IMR-90 (cell line): ENCODE measurements at regions not wholly inside any gene's neighbourhood (a gene's known extent, or its start where the extent isn't known, plus 50 kb on each side); places are given as distances from the start of the nearest gene placed in this dataset.

Experiments used
- ATAC-seq: fragments of 200-7000 bp; cut with Tn5 transposase; 2 replicates; pipeline ENCODE4 v1.9.1; 2020; ENCODE audit warnings: low read depth, mild to moderate bottlenecking, moderate library complexity
- BruUV-seq: library from RNA; stranded (reverse); fragments of 400-500 nt; replicated peaks from 2 replicates; lab custom pipeline; 2021; lab: Mats Ljungman, UMichigan
- CTCF ChIA-PET: fragments of 300-600 bp; formaldehyde crosslinking; extraction: SDS; loops from one replicate; lab custom pipeline; 2021; ENCODE audit warnings: antibody characterized with exemption; lab: Yijun Ruan, JAX
- POLR2A ChIA-PET: fragments of 300-600 bp; sonication (Branson Sonifier 250); formaldehyde crosslinking; loops from one replicate; lab custom pipeline; 2022; ENCODE audit warnings: antibody characterized with exemption; ENCODE audit not compliant: unreplicated experiment; lab: Charles Lee
- DNase-seq: peaks from one replicate; pipeline ENCODE4 v3.0.0; 2013
- H2AFZ ChIP-seq: replicated peaks from 2 replicates; pipeline ENCODE3; 2013; ENCODE audit warnings: low read length, mild to moderate bottlenecking; ENCODE audit not compliant: poor library complexity
- H2AK5ac ChIP-seq: 2 replicates; pipeline ENCODE4 v1.6.1; 2013; ENCODE audit warnings: low read depth, low read length, inconsistent platforms
- H2AK9ac ChIP-seq: replicated peaks from 2 replicates; pipeline ENCODE3; 2013; ENCODE audit warnings: mild to moderate bottlenecking, low read depth, low read length, moderate library complexity; ENCODE audit not compliant: poor library complexity
- H2BK120ac ChIP-seq: 2 replicates; pipeline ENCODE4 v1.6.1; 2013; ENCODE audit warnings: low read depth, low read length, inconsistent platforms
- H2BK15ac ChIP-seq: 3 replicates; pipeline ENCODE4 v1.6.1; 2013; ENCODE audit warnings: low read depth, low read length, inconsistent platforms
- H2BK20ac ChIP-seq: 2 replicates; pipeline ENCODE4 v1.6.1; 2013; ENCODE audit warnings: low read depth, mild to moderate bottlenecking, inconsistent platforms, low read length, moderate library complexity
- H2BK5ac ChIP-seq: 2 replicates; pipeline ENCODE4 v1.6.1; 2013; ENCODE audit warnings: mild to moderate bottlenecking, low read depth, low read length, inconsistent platforms; ENCODE audit not compliant: poor library complexity, severe bottlenecking
- H3K14ac ChIP-seq: replicated peaks from 2 replicates; pipeline ENCODE4 v1.6.1; 2013; ENCODE audit warnings: low read depth, low read length, inconsistent platforms
- H3K18ac ChIP-seq: 2 replicates; pipeline ENCODE4 v1.6.1; 2013; ENCODE audit warnings: low read depth, low read length, control low read depth
- H3K23ac ChIP-seq: 2 replicates; pipeline ENCODE4 v1.6.1; 2013; ENCODE audit warnings: low read depth, low read length, inconsistent platforms
- H3K27ac ChIP-seq: 2 replicates; pipeline ENCODE4 v1.5.1; 2013; ENCODE audit warnings: mild to moderate bottlenecking, control low read depth, low read length; ENCODE audit not compliant: insufficient read depth
- H3K27me3 ChIP-seq: 2 replicates; pipeline ENCODE4 v1.6.1; 2013; ENCODE audit warnings: low read length; ENCODE audit not compliant: control insufficient read depth, insufficient read depth
- H3K36me3 ChIP-seq: 2 replicates; pipeline ENCODE4 v1.6.1; 2013; ENCODE audit warnings: low read length, mixed read lengths; ENCODE audit not compliant: control insufficient read depth, insufficient read depth
- H3K4ac ChIP-seq: 2 replicates; pipeline ENCODE4 v1.6.1; 2013; ENCODE audit warnings: low read depth, low read length, inconsistent platforms
- H3K4me1 ChIP-seq: 2 replicates; pipeline ENCODE4 v1.6.1; 2013; ENCODE audit warnings: low read length, mixed read lengths; ENCODE audit not compliant: control insufficient read depth, insufficient read depth
- H3K4me2 ChIP-seq: 2 replicates; pipeline ENCODE4 v1.6.1; 2013; ENCODE audit warnings: low read depth, mild to moderate bottlenecking, control low read depth, low read length, moderate library complexity
- H3K4me3 ChIP-seq: 2 replicates; pipeline ENCODE4 v1.5.1; 2013; ENCODE audit warnings: low read depth, mild to moderate bottlenecking, control low read depth, low read length, moderate library complexity; ENCODE audit not compliant: insufficient read depth
- H3K56ac ChIP-seq: 2 replicates; pipeline ENCODE4 v1.6.1; 2013; ENCODE audit warnings: low read length, inconsistent platforms; ENCODE audit not compliant: insufficient read depth; ENCODE audit errors: extremely low read depth
- H3K79me1 ChIP-seq, 2 experiments: 2 replicates each; pipeline ENCODE4 v1.6.1; 2013; ENCODE audit warnings: low read length in 2 of 2, inconsistent platforms in 1 of 2, low read depth in 1 of 2
- H3K9ac ChIP-seq: 2 replicates; pipeline ENCODE4 v1.6.1; 2013; ENCODE audit warnings: low read depth, low read length, control low read depth
- H3K9me1 ChIP-seq: 2 replicates; pipeline ENCODE4 v1.6.1; 2013; ENCODE audit warnings: low read length, inconsistent platforms; ENCODE audit not compliant: insufficient read depth
- H3K9me3 ChIP-seq: 2 replicates; pipeline ENCODE4 v1.6.1; 2013; ENCODE audit warnings: low read length; ENCODE audit not compliant: control insufficient read depth, insufficient read depth
- H4K20me1 ChIP-seq: 2 replicates; pipeline ENCODE4 v1.6.1; 2013; ENCODE audit warnings: low read length, inconsistent platforms; ENCODE audit not compliant: insufficient read depth
- H4K5ac ChIP-seq: 2 replicates; pipeline ENCODE4 v1.6.1; 2013; ENCODE audit warnings: mild to moderate bottlenecking, low read depth, low read length, control low read depth
- H4K8ac ChIP-seq, 2 experiments: 2 replicates each; pipeline ENCODE4 v1.6.1; 2013; ENCODE audit warnings: low read depth in 2 of 2, low read length in 2 of 2, control low read depth in 1 of 2, inconsistent platforms in 1 of 2
- H4K91ac ChIP-seq: 2 replicates; pipeline ENCODE4 v1.6.1; 2013; ENCODE audit warnings: low read depth, low read length, inconsistent platforms; ENCODE audit not compliant: insufficient read depth
- CTCF ChIP-seq: conservative IDR thresholded peaks from 2 replicates; pipeline ENCODE4 v1.5.1; 2012; ENCODE audit warnings: mild to moderate bottlenecking, low read depth, low read length, improper control_type of control experiment
- ELK1 ChIP-seq: fragments of 150-350 bp; IDR thresholded peaks from 2 replicates; pipeline ENCODE4 v1.6.1; 2016; ENCODE audit warnings: low read depth, mild to moderate bottlenecking, low read length, moderate library complexity, borderline replicate concordance
- MXI1 ChIP-seq: IDR thresholded peaks from 2 replicates; pipeline ENCODE4 v1.6.1; 2012; ENCODE audit warnings: low read depth, mild to moderate bottlenecking, low read length, moderate library complexity, borderline replicate concordance
- RAD21 ChIP-seq: IDR thresholded peaks from 2 replicates; pipeline ENCODE4 v1.6.1; 2012; ENCODE audit warnings: low read length, improper control_type of control experiment
- SMC3 ChIP-seq: fragments of 150-350 bp; IDR thresholded peaks from 2 replicates; pipeline ENCODE4 v1.6.1; 2016; ENCODE audit warnings: low read depth, mild to moderate bottlenecking, antibody characterized with exemption, low read length, moderate library complexity
- whole genome bisulfite sequencing, 2 experiments: methylation state at CpG; one replicate each; pipeline versions ENCODE4 v1.1.5 to v1.1.7; 2013; ENCODE audit warnings: missing lambda C conversion rate in 2 of 2; ENCODE audit not compliant: insufficient read length in 1 of 2; ENCODE audit errors: extremely low coverage in 2 of 2; 5-methylcytosine and 5-hydroxymethylcytosine counted together
- dilution Hi-C: fragments of 300-500 bp; cut with HindIII; formaldehyde crosslinking; loops from one replicate; pipeline ENCODE4 v1.14.3; 2018; ENCODE audit warnings: low sequenced_read_pairs; ENCODE audit not compliant: unreplicated experiment
- in situ Hi-C: fragments of 300-500 bp; cut with MboI; formaldehyde crosslinking; loops from 3 replicates; pipeline ENCODE4 v1.14.3; 2019; ENCODE audit warnings: low sequenced_read_pairs, inconsistent platforms, mixed read lengths
- intact Hi-C: fragments of 100-400 bp; cut with micrococcal nuclease; formaldehyde crosslinking; loops from 2 replicates; pipeline ENCODE4 v1.10.0; 2022

GRCh38 chr1:78825561-78825960 lies 175.9 kb downstream of the IFI44 start:
- Histone ChIP-seq H3K23ac (no peak overlapping the region), H3K4me1 (peaks cover 2% of the 10 kb centered on the region; the same call in 1 of the 2 replicates), H4K8ac (no peak overlapping the region), H3K9me3 (no peaks in the 10 kb centered on the region), H3K27ac (no peak overlapping the region), H3K79me1 (no peaks in the 10 kb centered on the region), H3K9ac (no peak overlapping the region), H3K18ac (no peak overlapping the region), H2BK120ac (no peak overlapping the region), H3K4me3 (no peak overlapping the region), H3K56ac (no peak overlapping the region), H2AK5ac (no peak overlapping the region), H3K4me2 (no peak overlapping the region), H3K14ac (no peak overlapping the region), H2BK5ac (no peak overlapping the region), H3K36me3 (no peaks in the 10 kb centered on the region), H3K9me1 (no peaks in the 10 kb centered on the region), H2BK15ac (no peak overlapping the region), H3K27me3 (no peaks in the 10 kb centered on the region), H2AK9ac (no peak overlapping the region), H4K20me1 (no peaks in the 10 kb centered on the region), H3K4ac (no peak overlapping the region), H4K5ac (no peak overlapping the region), H2AFZ (no peak overlapping the region), H4K91ac (no peak overlapping the region), H2BK20ac (no peak overlapping the region)
- no CpG with 5 or more reads among the region's 2 CpGs for WGBS, 2 experiments
- BruUV-seq: no TSS peak
- ATAC-seq (no peak; the same call in 1 of the 2 replicates), DNase-seq (peak; percentile 35)
- intact Hi-C loops (no loop called here), in situ Hi-C loops (no loop called here), dilution Hi-C loops (no loop called here)
- ChIA-PET CTCF (interaction anchor here (0.5 kb wide), 1 partner anchor 1294 kb away, joined by 3 read pairs; no protein-coding TSS in a partner anchor), POLR2A (no interaction called here)
- TF ChIP-seq ELK1 (no peak), MXI1 (no peak), RAD21 (no peak), SMC3 (no peak), CTCF (no peak)
